ENCODE measurements at regions not wholly inside any gene's neighbourhood (a gene's known extent, or its start where the extent isn't known, plus 50 kb on each side); places are given as distances from the start of the nearest gene placed in this dataset.
"Not testable (repeated sequence)": the region's sequence is repeated elsewhere in the genome, so short reads cannot be mapped to it uniquely, and the experiment has no call there.

DNA sequence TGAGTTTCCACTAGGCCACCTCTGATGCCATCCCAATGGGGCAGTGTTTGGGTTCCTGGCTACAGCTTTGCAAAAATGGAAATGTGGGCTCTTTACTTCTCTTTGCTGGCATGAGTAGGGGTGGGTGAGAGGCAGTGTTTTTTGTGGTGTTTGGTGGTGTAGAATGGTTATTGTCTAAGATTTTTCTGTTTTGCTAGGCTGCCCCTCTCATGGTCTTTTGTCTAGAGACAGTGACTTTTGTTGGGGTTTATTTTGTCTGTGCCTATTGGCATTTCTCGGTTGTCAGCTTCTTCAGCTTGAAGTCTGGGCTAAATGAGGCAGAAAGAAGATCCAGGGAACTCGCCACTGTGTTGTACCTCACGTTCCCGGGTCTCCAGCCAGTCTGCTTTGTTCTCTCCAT is 112.1 kb downstream of the CENPF start:
- no peak for DNase-seq

DNA sequence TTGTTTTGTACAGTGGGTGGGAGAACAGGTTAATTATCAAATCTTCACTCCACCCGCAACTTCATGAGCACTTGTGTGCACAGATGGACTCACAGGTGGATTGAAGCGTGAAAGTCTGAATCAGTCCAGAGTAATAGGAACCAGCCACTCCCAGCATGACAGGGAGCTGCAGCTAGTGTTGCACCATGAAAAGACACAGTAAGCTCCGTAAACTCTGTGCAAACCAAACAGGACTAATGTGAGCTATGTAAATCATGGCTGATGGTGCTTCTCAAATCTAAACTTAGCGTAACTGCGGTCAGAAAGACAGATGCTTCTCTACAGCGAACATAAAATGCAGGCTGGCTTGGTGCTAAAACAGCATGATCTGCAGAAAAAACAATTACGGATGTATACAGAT is 114.4 kb downstream of the CENPF start:
- no peak for DNase-seq

DNA sequence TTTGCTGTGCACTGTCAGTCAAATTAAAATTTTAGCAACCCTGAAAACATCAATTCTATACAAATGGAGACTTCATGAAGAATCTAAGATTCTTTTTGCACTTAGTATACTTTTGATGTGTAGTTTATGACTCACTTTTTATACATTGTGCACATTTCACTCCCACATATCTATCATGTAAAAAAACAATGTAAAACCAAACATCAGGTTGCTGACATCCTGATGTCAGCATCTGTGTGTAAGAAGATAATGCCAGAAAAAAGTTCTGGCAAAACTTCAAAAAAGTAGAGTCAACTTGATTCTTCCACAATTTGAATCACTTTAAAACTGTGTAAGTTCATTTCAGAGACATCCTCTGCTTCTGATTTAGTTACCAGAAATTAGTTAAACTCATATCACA is 115.7 kb downstream of the CENPF start:
- DNase-seq = no peak

DNA sequence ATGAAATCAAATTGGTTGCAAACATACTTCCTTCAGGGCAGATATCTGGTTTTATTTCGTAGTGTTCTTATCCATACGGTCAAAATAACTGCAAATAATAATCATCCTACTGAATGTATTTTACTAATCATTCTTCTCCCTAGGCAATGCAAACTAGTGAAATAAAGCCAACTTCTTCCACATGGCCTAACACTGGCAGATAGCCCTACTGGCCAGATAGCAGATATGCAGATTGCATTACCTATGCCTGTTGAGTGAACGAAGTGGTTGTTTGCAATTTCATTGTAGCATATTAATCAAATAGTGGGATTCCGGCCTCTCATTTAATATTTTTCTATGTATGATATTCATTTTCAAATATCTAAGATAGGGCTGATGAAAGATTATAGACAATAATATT is 116.2 kb downstream of the CENPF start:
- no peak for DNase-seq

DNA sequence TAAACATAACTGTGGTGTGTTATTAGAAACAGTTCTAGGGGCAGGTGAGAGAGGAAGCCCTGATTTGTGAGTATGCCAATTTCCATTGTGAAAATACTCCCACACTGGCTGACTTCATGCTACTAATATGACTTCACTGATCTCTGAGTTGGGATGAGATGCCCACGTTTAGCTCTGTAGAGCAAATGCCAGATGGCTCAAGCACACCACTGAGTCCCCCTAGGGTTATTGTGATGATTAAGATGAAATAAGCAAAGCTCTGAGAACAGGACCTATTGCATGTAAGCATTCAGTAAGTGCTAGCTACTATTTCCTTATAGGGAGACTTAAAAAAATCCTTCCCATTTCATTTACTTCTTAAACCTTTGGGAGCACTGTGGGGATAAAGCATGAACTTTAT is 117.6 kb downstream of the CENPF start:
- no peak for DNase-seq

DNA sequence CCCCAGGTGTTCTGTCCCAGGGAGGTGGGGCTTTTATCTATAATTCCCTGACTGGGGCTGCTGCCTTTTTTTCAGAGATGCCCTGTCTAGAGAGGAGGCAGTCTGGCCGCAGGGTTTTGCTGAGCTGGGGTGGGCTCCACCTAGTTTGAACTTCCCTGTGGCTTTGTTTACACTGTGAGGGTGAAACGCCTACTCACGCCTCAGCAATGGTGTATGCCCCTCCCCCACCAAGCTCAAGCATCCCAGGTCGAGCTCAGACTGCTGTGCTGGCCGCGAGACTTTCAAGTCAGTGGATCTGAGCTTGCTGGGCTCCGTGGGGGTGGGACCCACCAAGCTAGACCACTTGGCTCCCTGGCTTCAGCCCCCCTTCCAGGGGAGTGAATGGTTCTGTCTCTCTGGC is 124.3 kb downstream of the CENPF start:
- DNase-seq = no peak

DNA sequence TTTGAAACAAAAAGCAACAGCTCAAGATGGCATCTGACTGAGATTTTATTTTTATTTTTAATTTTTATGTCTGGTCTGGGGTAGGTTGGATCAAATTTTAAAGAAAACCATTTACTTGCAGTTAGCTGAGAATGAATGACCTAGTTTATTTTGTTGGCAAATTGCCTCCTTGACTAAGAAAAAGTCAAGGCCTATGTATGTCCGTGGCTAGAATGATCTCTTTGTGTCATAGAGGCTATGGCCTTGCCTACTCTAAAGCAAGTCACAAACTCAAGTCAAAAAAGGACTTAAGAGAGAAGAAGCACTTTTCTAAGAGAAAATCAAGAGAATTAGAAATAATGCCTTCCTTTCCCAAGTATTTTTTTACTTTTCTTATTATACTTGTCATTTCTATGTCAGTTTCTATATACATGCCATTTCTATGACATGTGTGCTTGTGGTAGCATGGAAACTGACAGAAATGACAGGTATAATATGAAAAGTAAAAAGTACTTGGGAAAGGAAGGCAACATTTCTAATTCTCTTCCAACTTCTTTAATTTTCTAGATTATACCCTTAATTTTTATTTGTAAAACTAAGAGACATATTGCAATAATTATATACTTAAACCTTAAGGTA is 136.7 kb downstream of the CENPF start:
- no peak for DNase-seq

DNA sequence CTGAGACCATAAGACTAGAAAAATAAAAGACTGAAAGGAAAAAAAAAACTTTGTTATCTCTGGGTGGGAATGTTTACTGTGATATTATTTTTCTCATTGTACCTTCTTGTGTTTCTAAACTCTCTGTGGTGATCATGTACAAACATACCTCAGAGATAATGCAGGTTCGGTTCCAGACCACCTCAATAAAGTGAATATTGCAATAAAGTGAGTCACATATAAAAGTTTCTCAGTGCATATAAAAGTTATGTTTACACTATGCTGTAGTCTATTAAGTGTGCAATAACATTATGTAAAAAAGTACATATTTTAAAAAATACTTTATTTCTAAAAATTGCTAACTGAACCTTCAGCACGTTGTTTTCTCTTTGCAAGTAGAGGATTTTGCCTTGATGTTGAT is 137.5 kb downstream of the CENPF start:
- no peak for DNase-seq

DNA sequence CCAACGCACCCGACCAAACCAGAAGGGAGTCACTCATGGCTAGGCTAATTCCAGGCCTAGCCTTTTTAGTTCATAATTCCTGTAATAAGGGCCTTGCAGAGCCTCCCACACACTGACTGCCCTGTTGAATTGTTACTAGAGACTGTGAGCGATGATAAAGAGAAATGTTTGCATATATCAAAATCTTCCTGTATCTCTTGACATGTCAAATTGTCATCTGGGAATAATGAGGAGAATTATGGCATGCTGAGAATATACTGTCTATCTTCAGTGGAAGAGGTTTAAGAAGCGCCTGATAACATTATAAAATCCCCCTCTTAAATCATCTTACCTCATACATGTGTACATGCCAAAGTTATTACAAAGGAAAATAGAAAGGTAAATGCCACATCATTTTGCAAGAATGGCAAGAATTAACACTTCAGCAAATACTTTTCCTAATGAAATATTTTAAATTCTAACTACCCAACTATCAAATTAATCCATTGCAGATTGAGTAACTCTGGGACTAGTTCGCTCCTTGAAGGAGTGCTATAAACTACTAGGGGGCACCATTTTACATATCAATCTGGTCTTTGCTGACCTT is 144.1 kb downstream of the CENPF start:
- no peak for DNase-seq

DNA sequence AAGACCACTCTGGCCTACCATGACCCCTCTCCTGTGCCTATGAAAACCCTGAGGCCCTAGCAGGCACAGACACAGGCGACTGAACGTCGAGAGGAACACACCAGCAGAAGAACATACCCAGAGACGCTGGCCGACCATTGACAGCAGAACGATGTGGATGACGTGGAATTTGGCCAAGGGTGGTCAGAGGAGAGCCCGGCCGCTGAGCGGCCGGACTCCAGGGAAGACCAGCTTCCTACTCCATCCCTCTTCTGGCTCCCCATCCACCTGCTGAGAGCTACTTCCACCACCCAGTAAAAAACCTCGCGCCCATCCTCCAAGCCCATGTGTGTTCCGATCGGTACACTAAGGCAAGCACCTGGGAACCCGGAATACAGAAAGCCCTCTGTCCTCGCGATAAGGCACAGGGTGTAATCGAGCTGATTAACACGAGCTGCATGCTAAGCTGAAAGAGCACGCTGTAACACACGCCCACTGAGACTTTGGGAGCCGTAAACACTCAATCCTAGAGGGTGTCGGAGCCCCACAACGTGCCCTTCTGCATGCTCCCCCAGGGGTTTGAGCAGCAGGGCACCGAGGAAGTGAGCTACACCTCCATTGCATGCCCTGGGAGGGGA is 150.3 kb downstream of the CENPF start:
- no peak for DNase-seq

DNA sequence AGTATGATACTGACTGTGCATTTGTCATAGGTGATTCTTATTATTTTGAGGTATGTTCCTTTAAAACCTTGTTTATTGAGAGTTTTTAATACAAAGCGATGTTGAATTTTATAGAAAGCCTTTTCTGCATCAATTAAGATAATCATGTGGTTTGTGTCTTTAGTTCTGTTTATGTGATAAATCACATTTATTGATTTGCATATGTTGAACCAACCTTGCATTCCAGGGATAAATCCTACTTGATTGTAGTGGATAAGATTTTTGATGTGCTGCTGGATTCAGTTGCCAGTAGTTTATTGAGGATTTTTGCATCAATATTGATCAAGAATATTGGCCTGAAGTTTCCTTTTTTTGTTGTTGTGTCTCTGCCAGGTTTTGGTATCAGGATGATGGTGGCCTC is 158.0 kb downstream of the CENPF start:
- no peak for DNase-seq

DNA sequence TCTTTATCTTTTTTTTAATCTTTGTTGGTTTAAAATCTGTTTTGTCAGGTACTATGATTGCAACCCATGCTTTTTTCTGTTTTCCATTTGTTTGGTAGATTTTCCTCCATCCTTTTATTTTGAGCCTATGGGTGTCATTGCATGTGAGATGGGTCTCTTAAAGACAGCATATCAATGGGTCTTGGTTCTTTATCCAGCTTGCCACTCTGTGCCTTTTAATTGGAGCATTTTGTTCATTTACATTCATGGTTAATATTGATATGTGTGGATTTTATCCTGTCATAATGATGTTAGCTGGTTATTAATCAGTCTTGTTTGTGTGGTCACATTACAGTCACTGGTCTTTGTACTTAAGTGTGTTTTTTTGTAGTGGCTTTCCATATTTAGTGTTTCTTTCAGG is 159.9 kb downstream of the CENPF start:
- DNase-seq = no peak

DNA sequence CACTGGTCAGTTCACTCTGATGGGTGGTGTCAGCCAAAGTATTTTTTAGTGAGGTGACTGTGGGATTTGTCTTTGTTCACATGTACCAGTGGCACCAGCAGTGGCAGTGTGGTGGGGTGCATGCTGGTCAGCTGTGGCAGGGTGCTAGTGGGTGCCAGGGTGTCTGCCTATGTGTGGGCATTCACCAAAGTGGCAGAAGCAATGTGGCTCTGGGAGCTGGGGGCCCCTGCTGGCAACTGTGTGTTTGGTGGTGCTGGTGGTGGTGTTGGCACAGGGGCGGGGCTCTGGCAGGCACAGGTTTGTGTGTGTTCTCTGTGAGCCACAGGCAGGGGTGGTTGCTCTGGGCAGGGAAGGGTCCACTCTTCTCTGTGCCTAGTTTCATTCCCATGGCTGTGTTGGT is 161.5 kb downstream of the CENPF start:
- no peak for DNase-seq

DNA sequence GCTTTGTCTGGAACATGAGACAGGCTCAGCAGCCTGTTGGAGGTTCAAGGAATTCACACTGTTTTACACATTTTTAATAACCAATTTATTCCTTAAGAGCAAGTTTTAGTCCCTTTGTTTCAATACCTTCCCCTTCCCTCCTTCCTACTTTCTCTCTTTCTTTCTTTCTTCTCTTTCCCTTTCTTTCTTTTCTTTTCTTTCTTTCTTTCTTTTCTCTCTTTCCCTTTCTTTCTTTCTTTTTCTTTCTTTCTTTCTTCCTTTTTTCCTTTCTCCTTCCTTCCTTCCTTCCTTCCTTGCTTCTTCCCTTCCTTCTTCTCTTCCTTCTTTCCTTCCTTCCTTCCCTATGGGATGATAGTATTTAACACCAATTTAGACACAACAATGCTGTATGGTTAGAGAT is 164.2 kb downstream of the CENPF start:
- no peak for DNase-seq

DNA sequence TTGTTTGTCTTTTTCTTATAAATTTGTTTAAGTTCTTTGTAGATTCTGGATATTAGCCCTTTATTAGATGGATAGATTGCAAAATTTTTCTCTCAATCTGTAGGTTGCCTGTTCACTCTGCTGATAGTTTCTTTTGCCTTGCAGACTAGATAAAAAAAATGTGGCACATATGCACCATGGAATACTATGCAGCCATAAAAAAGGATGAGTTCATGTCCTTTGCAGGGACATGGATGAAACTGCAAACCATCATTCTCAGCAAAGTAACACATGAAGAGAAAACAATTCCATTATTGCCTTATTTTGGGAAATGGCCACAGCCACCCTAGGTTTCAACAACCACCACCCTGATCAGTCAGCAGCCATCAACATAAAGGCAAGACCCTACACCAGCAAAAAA is 166.7 kb downstream of the CENPF start:
- not testable (repeated sequence) for DNase-seq

DNA sequence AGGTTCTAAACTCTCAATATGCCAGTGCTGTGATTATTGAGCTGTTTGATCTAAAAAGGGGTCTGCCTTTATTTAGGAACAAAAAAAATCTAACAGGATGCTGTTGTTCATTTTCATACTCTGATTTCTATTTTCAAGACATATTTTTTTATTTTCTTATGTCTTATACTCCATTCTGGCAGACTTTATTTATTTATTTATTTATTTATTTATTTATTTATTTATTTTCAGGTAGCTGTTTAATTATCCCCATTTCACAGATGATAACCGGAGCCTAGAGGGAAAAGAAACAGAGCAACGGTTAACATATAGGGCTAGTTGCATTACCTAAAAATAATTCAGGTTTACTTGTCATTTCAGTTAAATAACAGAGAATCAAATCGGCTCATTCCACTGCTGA is 174.4 kb downstream of the CENPF start:
- DNase-seq = no peak

DNA sequence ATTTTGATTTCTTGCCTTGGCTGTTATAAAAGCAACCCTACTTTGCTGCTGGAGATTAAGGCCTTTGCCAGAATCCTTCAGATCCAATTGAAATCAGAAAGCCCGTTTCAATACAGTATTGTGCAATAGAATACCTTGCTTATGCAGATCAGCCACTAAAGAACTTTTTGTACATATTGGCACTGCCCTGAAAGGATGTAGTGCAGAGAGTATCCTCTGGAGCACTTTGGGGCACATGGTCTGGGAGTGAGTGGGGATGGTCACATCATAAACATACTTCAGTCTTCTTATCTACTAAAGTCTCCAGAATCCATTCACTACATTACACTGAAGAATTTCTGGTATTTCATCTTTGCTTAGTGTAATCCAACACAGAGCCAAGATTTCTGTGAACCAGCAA is 189.0 kb downstream of the CENPF start:
- DNase-seq = no peak

DNA sequence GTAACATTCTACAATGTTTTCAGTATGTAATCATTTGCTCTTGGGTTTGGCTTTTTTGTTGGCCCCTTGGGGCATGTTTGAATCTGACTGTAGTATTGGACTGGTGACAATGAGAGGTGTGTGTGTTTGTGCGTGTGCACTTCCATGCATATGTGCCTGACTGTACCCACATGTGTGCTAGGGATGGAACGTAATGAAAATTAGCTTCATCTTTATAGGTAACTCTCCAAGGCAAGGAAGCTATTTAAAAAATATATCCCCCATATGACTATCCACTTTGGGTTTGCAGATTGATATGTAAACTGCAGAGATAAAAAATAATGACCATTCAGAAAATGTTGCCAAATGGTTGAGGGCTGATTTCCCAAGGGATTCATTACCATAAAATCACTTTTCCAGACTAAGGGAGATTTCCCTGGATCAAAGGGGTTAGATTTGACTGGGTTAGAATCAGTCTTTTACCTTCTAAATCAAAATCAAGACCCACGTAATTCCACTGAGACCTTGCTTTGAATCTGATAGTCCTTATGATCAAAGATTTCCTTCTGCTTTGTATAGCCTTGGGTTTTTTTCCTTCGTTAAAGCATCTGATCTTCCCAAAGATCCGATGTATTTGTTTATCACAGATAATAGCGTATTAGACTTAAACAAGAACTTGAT is 189.7 kb downstream of the CENPF start:
- DNase-seq = no peak

DNA sequence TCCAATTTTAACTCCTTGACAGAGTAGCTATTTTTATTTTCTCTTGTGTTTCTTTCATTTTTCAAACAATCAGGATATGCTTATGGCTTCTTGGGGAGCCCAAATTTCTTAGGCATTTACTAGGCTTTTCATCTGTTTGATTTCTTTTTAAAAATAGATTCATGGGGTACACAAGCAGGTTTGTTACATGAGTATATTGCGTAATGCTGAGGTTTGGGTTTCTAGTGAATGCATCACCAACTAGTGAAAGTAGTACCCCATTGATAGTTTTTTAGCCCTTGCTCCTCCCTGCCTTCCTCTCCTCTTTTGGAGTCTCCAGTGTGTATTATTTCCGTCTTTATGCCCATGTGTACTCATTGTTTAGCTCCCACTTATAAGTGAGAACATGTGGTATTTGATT is 190.7 kb downstream of the CENPF start:
- DNase-seq = no peak

DNA sequence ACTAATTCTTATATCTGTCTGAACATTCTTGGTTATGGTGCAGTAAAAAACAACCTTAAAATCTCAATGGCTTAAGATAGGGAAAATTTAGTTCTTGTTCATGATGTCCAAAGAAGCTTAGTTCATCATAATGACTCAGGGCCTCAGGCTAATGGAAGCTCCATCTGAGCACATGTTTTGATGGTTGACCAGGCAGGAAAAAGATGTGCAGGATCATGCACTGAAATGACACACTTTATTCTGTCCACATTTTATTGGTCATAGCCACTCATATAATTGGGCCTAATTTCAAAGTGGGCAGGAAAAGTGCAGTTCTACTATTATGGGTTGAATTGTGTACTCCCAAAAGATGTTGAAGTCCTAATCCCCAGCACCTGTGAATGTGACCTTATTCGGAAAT is 198.2 kb downstream of the CENPF start:
- no peak for DNase-seq

DNA sequence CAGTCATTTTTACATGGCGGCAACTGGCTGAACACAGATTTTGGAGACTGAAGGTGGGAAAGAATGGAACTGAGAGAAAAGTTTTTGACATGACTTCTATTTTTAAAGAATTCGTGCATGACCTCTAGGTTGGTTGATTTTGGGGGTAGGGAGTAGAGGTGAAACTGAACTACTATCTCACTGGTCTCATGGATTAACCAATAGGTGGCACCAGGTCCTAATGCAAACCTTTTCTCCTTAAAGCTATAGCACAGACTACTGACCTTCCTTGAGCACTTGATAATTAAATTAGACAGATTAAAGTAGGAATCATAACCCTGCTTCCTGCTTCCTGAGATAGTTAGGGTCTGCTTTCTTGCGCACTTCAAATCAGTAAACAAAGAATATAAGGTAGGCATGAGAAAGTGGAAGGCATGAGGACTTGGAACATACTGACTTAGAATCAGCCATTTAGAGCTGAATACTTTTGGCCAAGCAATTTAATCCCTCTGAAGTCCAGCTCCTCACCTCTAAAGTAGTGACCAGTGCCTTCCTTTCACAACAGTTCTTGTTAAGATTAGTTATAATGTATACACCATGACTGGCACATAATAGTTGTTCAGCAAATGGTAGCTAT is 206.0 kb downstream of the CENPF start:
- DNase-seq = peak in 1 of 2 experiments; percentile 10

DNA sequence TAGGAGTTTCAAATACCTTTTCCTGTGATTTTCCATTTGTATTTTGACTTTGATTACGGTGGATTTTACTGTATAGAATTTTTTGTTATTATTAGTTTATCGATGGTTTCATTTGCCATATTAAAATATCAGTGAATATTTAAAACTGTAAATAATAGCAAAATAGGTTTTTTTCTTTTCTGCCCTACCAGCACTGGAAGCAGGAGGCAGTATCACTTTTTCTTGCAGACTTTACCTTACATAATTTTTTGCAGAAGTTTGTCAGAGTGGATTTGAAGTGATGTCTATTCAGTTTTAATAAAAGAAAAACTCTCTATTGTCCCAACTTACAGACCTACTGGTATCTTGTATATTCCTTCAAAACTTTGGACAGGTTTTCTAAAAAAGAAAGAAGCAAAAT is 213.6 kb downstream of the CENPF start:
- DNase-seq = no peak

DNA sequence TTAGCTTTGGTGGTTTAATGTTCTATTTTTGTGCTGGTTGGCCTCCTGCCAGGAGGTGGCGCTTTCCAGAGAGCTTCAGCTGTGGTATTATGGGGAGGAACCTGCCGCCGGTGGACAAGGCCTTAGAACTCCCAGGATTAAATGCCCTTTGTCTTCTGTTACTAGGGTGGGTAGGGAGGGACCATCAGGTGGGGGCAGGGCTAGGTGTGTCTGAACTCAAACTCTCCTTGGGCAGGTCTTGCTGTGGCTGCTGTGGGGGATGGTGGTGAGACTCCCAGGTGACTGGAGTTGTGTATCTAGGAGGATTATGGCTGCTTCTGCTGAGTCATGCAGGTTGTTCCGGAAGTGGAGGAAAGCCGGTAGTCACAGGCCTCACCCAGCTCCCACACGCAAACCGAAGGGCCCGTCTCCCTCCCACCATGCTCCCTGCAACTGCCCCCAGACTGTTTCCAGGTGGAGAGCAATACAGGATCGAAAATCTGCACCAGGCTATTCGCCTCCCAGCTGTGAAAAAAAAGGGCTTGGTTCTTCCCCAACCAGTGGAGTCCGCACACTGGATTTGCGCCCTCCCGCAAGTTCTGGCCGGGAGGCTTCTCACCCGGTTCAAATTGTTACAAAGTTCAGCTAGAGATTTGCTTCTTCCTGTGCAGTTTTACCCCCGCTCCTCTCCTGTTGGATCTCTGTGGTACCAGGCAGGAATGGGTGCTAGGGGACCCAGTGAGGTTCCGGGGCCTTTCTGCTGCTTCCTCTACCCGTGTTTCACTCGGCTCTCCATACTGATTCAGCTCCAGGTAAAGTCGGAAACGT is 220.5 kb downstream of the CENPF start:
- DNase-seq = no peak

Data from SW 1271 (cell line).